Nephron (organoid): ENCODE measurements at regions not wholly inside any gene's neighbourhood (a gene's known extent, or its start where the extent isn't known, plus 50 kb on each side); places are given as distances from the start of the nearest gene placed in this dataset.

Experiments used
- H3K27ac Mint-ChIP-seq, 3 experiments: 2 replicates each; pipeline ENCODE4 v1.8.0; 2020; ENCODE audit warnings: mixed read lengths in 3 of 3, mild to moderate bottlenecking in 2 of 3, moderate library complexity in 1 of 3
- H3K27me3 Mint-ChIP-seq: 2 replicates; pipeline ENCODE4 v1.8.0; 2021; ENCODE audit warnings: low read depth, mild to moderate bottlenecking, moderate library complexity, mixed read lengths
- H3K36me3 Mint-ChIP-seq: 2 replicates; pipeline ENCODE4 v1.8.0; 2020; ENCODE audit warnings: low read depth, mixed read lengths
- H3K4me1 Mint-ChIP-seq: 2 replicates; pipeline ENCODE4 v1.8.0; 2020; ENCODE audit warnings: mixed read lengths
- H3K4me3 Mint-ChIP-seq, 3 experiments: 2 replicates each; pipeline ENCODE4 v1.8.0; 2020; ENCODE audit warnings: mild to moderate bottlenecking in 3 of 3, mixed read lengths in 3 of 3, moderate library complexity in 2 of 3
- H3K9me3 Mint-ChIP-seq: 2 replicates; pipeline ENCODE4 v1.8.0; 2020; ENCODE audit warnings: mixed read lengths
- CTCF ChIP-seq, 3 experiments: fragments of 200-600 bp; sonication (generic); IDR thresholded peaks; one replicate each; pipeline ENCODE4 v1.5.0; 2021; ENCODE audit warnings: antibody characterized with exemption in 3 of 3; ENCODE audit not compliant: unreplicated experiment in 3 of 3

GRCh38 chr20:60107621-60108390 is 149.6 kb downstream of the CDH26 start:
- no peak overlapping the region for H3K4me3 Mint-ChIP-seq
- H3K36me3 Mint-ChIP-seq, result no peaks in the 10 kb centered on the region

DNA sequence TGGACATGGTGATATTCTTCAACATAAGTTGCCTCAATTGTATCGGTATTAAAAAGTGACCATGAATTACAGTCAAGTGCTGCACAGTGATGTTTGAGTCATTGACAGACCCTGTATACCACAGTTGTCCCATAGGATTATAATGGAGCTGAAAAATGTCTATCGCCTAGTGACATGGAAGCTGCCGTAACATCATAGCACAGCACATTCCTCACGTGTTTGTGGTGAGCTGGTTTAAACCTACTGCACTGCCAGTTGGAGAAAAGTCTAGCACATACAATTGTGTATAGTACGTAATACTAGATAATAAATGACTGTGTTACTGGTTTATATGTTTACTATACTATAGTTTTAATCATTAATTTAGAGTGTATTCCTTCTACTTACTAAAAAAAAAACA is 150.2 kb downstream of the CDH26 start:
- no peak overlapping the region for H3K4me3 Mint-ChIP-seq
- no peaks in the 10 kb centered on the region for H3K36me3 Mint-ChIP-seq
- peaks cover 6% of the 10 kb centered on the region for H3K9me3 Mint-ChIP-seq
- H3K27ac Mint-ChIP-seq, result peak overlapping the region in 1 of 3 experiments; percentile 33
- TF ChIP-seq CTCF (IDR thresholded peaks at IDR 0.05; ENCODE audit: unreplicated experiment in 3 of 3), result no peak
- H3K4me1 Mint-ChIP-seq, result peaks cover 6% of the 10 kb centered on the region
- peaks cover 11% of the 10 kb centered on the region for H3K27me3 Mint-ChIP-seq

More at GRCh38 chr20:60107621-60108390, 149.6 kb downstream of the CDH26 start:
- Mint-ChIP-seq H3K27me3 (peaks cover 11% of the 10 kb centered on the region), H3K4me1 (peaks cover 6% of the 10 kb centered on the region), H3K27ac (peak overlapping the region in 1 of 3 experiments; percentile 33), H3K9me3 (peaks cover 6% of the 10 kb centered on the region)
- TF ChIP-seq CTCF (IDR thresholded peaks at IDR 0.05; ENCODE audit: unreplicated experiment in 3 of 3), result no peak

DNA sequence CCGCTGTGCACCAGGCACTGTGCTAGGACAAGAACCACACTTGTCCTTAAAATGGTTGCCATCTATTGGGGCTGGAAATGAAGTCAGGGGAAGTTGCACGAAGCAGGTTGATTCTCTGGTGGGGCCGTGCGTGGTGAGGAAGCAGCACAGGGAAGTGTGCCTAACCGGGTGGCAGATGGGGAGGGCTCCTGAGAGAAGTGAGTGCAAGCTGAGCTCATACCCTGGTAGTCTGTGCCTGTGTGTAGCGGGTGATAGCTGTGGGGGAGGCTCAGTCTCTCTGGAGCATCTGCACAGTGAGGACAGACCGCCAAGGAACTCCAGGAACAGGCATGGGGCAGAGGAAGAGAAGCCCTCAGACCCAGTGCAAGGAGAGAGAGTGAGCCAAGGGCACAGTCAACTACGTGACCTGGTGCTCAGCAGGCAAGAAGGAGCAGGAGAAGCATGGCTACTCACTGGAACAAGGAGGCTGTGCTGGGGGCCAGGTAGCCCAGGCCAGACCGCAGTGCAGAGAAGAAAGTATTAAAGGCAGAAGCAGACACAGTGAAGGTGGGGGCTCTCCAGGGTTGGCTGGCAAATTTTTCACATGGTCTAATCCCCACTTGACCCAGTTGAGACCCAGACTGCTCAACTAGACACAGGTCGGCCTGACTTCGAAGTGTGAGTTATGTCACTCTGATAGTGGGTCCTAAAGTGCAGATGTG is 155.0 kb downstream of the CDH26 start:
- H3K27ac Mint-ChIP-seq, result no peak overlapping the region
- no peak for TF ChIP-seq CTCF (IDR thresholded peaks at IDR 0.05; ENCODE audit: unreplicated experiment in 3 of 3)
- no peaks in the 10 kb centered on the region for H3K9me3 Mint-ChIP-seq
- no peak overlapping the region for H3K4me3 Mint-ChIP-seq
- peaks cover 12% of the 10 kb centered on the region for H3K4me1 Mint-ChIP-seq
- H3K27me3 Mint-ChIP-seq, result peaks cover 5% of the 10 kb centered on the region
- H3K36me3 Mint-ChIP-seq, result no peaks in the 10 kb centered on the region

GRCh38 chr20:60113771-60114170 is 155.5 kb downstream of the CDH26 start:
- Mint-ChIP-seq H3K27ac (no peak overlapping the region), H3K9me3 (no peaks in the 10 kb centered on the region), H3K36me3 (no peaks in the 10 kb centered on the region), H3K27me3 (peaks cover 8% of the 10 kb centered on the region), H3K4me1 (peaks cover 18% of the 10 kb centered on the region), H3K4me3 (no peak overlapping the region)
- TF ChIP-seq CTCF (IDR thresholded peaks at IDR 0.05; ENCODE audit: unreplicated experiment in 3 of 3), result no peak

- Mint-ChIP-seq H3K27ac (no peak overlapping the region), H3K4me3 (no peak overlapping the region), H3K27me3 (peaks cover 7% of the 10 kb centered on the region), H3K4me1 (peaks cover 19% of the 10 kb centered on the region), H3K36me3 (no peaks in the 10 kb centered on the region), H3K9me3 (no peaks in the 10 kb centered on the region)
- no peak for TF ChIP-seq CTCF (IDR thresholded peaks at IDR 0.05; ENCODE audit: unreplicated experiment in 3 of 3)
These were observed 157.2 kb downstream of the CDH26 start for GRCh38 chr20:60115451-60115850.
